SIG-M5 treated with dmso at 0.1 percent for 504 hours (cell line): ENCODE measurements at regions not wholly inside any gene's neighbourhood (a gene's known extent, or its start where the extent isn't known, plus 50 kb on each side); places are given as distances from the start of the nearest gene placed in this dataset.

Experiments used
- DNase-seq: peaks from one replicate; lab custom pipeline; 2025; ENCODE audit not compliant: unreplicated experiment; lab: John Stamatoyannopoulos, UW

GRCh38 chr2:240355001-240355891 lies 80.2 kb upstream of the GPC1 start:
- DNase-seq, result no peak

GRCh38 chr2:240355962-240356361 lies 79.5 kb upstream of the GPC1 start:
- no peak for DNase-seq

- DNase-seq, result no peak
Observed at GRCh38 chr2:240356700-240357640, 78.5 kb upstream of the GPC1 start.

GRCh38 chr2:240357641-240358012 lies 77.8 kb upstream of the GPC1 start:
- DNase-seq, result no peak

- no peak for DNase-seq
Observed at GRCh38 chr2:240358080-240358479, 77.4 kb upstream of the GPC1 start.

GRCh38 chr2:240358821-240359397 lies 76.6 kb upstream of the GPC1 start:
- no peak for DNase-seq

GRCh38 chr2:240359695-240360094 lies 75.8 kb upstream of the GPC1 start:
- no peak for DNase-seq

- no peak for DNase-seq
Observed at GRCh38 chr2:240360645-240361475, 74.6 kb upstream of the GPC1 start.

- no peak for DNase-seq
Observed at GRCh38 chr2:240362216-240362755, 73.2 kb upstream of the GPC1 start.

- DNase-seq, result no peak
Observed at GRCh38 chr2:240362826-240363745, 72.4 kb upstream of the GPC1 start.

- DNase-seq, result no peak
Observed at GRCh38 chr2:240363746-240364581, 71.5 kb upstream of the GPC1 start.

GRCh38 chr2:240364582-240364960 lies 70.9 kb upstream of the GPC1 start:
- no peak for DNase-seq

GRCh38 chr2:240364961-240365775 lies 70.3 kb upstream of the GPC1 start:
- no peak for DNase-seq

- DNase-seq, result no peak
Observed at GRCh38 chr2:240365971-240366471, 69.4 kb upstream of the GPC1 start.

GRCh38 chr2:240366901-240367300 lies 68.6 kb upstream of the GPC1 start:
- DNase-seq, result no peak

- no peak for DNase-seq
Observed at GRCh38 chr2:240367721-240368120, 67.7 kb upstream of the GPC1 start.

- DNase-seq, result no peak
Observed at GRCh38 chr2:240368781-240369331, 66.6 kb upstream of the GPC1 start.
